Kasumi-1 (cell line): ENCODE measurements at regions not wholly inside any gene's neighbourhood (a gene's known extent, or its start where the extent isn't known, plus 50 kb on each side); places are given as distances from the start of the nearest gene placed in this dataset.

Experiments
- DNase-seq, 2 experiments: peaks; one replicate each; lab custom pipeline; 2025; lab: John Stamatoyannopoulos, UW

DNA sequence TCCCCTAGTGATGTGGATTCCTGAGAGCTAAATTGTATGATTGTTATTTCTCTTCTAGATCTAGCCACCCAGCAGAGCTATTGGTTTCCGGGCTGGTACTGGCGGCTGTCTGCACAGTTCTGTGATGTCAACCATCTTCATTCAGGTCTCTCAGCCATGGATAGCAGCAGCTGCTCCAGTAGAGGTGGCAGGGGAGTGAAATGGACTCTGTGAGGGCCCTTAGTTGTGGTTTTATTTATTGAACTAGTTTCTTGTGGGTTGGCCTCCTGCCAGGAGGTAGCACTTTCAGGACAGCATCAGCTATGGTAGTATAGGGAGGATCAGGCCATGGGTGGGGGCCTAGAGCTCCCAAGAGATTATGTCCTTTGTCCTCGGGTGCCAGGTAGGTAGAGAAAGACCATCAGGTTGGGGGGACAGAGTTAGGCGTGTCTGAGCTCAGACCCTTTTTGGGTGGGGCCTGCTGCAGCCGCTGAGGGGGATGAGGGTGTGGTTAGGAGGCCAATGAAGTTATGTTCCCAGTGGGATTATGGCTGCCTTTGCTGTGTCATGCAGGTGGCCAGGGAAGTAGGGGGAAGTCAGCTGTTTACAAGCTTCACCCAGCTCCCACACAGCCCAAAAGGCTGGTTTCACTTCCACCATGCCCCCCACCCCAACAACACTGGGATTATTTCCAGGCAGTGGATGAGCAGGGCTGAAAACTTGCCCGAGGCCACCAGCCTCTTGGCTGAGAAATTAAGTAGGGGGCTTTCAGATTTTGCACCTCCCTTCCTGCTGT is 55.1 kb upstream of the RGS4 start:
- no peak for DNase-seq

DNA sequence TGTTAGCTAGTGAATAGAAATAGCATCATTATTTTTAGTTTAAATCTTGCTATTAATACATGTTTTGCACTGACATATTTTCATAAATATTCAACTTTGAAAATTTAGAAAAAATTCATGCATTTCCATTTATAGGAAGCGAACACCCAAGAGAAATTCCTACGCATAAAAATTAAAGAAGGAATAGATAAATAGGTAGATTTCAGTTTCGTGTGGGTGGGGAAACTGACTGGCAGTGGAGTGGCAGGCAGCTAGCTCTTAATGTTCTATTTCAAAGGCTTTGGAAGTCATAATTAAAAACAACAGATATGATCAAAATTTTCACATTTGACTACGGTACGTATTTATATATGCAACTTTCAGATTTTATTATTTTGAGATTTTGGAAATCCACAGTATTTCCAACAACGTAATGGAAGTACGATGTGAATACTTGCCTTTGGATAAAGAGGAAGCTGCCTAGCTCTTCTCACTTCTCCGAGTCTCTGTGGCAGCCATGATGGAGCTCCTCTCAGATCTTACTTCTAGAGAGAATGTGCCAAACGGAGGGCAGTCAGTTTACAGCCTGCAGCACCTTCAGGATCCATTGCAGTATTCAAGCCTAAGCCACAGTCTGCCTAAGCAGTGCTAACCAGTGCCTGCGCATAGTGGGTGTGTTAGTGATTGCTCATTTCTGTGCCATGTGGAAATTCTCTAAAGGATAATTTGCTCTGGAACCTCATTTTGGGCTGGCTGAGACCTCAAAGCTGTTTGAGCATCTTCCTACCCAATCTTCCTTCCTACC is 62.9 kb upstream of the RGS4 start:
- no peak for DNase-seq

DNA sequence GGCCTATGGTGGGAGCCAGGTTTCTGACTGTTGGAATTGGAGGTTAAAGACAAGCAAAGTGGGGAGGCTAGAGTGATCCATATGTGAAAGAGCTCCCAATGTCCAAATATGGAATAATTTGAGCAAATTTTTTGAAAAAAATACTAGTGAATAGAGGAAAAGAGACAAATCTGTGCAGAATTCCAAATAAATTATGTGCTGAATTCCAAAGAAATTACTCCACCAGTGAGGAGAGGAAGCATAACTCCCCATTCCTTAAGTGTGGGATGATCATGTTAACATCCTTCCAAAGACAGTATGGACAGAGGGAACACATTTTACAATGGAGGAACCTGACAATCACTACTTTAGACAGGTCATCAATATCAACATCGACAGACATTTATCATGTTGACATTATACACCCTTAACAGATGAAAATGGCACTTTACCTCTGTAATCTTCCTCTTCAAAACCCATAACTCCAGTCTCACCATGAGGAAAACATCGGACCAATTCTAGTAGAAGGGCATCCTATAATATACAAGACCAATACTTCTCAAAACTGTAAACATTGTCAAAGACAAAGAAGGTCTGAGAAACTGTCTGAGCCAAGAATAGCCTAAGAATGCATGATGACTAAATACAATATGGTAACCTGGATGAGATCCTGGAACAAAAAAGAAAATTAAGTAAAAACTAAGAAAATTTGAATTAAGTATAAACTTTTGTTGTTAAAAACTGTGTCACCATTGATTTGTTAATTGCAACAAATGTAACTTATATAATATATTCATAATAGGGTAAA is 71.5 kb upstream of the RGS4 start:
- no peak for DNase-seq

DNA sequence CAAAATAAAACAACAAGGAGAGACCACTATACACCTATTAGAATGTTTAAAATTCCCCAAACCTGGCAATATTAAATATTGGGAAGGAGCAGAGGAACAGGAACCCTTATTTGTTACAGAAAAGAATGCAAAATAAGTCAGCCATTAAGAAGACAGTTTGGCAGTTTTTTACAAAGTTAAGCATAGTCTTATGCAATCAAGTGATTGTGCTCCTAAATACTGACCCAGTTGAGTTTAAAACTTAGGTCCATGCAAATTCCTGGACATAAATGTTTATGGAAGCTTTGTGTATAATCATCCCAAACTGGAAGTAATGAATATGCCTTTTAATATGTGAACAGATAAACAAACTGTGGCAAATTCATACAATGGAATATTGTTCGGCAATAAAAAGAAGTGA is 72.9 kb upstream of the RGS4 start:
- no peak for DNase-seq

DNA sequence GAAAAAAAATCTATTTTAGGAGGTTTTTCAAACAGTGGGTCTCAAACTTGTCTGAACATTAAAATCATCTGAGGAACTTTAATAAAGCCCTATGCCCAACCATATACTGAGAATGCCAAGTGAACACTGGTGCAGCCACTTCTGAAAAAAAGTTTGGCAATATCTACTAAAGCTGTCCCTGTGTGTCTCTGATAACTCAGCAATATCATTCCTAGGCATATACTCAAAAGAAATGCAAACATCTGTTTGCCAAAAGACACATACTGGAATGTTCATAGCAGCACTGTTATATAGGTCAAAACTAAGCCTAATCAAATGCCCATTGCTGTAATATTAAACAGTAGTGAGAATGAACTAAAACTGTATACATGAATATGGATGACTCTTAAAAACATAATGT is 74.2 kb upstream of the RGS4 start:
- DNase-seq: no peak

DNA sequence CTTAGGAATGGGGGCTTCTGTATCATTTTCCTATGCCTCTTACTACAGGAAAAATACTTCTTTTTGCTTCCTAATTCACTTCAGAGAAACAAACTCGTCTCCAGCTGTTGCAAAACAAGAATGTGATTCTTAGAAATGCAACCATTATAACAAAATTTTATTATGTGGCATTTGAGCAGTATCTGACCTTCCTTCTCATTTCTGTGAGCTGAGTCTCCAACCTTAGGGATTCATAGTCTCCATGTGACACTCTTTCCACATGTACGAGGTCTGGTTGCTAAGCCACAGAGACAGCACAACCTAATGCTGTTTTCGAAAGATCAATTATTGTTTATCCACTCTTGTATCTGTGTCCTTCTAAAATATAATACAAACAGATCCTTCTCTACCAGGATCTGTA is 75.3 kb upstream of the RGS4 start:
- no peak for DNase-seq

DNA sequence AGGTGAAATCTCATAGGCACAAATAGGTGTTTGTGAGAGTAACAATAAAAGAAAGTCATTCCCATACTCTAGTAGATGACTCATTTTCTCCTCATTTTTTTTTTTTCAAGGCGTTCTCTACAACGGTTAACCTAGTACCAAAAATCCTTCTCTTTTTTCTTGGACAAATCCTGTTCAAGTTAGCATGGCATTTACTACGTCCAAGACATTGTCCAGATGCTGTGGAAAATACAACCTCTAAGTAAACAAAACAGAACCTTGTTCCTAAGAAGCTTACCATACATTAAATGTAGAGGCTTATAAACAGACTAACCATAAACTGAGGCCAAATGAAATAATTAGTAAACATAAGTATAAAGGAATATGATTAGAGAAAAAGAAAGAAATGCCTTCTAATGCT is 76.2 kb upstream of the RGS4 start:
- DNase-seq: no peak

DNA sequence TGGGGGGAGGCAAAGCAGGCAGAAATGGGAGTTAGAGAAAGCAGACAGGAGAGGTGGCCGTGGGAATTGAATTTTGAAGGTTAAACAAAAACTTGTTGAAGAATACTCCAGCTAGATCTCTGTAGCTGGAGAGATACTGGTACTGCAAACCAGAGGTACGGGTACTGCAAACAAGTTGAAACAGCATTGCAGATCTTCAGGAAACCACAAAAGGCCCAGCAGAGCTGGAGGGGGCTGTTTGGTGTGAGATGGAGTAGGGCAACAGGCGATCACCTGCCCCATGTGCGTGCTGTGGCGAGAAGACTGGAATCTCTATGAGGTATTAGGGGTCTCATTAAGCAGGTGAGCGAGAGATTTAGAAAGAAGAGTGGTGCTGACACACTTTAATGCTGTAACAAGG is 77.7 kb upstream of the RGS4 start:
- DNase-seq: no peak

DNA sequence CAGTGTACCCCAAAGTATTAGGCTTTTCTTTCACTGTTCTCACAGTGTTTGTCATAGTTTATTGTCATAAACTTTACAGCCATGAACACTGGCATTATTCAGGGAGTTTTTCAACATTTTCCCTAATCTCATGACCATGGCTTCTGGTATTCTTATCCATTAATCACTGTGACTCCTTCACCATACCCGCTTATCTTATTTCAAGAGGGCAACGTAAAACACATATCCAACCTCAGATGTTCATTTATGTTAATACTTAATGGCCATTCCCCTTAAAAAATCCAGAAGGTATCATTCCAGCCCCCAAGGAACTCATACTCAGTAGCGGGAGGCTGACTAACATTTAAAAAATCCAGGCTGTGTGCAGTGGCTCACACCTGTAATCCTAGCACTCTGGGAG is 78.5 kb upstream of the RGS4 start:
- DNase-seq: no peak

DNA sequence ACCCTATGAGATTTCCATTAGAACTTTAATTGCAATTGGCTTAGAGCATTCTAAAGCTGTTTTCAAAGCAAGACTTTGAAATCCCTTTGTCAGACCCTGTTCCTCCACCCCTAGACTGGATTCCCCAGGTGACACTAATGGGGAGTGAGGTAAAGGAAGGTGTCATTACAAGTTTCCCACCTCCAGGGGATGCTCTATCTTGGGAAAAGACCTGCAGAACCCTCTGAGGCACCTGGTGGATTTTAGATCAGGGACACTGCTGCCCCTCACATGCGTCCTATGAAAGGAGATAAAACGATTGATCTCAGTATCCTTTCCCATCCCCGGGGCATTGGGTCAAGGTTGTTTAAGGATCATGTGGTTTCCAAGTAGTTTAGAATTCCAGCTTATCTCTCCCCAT is 80.3 kb upstream of the RGS4 start:
- no peak for DNase-seq

DNA sequence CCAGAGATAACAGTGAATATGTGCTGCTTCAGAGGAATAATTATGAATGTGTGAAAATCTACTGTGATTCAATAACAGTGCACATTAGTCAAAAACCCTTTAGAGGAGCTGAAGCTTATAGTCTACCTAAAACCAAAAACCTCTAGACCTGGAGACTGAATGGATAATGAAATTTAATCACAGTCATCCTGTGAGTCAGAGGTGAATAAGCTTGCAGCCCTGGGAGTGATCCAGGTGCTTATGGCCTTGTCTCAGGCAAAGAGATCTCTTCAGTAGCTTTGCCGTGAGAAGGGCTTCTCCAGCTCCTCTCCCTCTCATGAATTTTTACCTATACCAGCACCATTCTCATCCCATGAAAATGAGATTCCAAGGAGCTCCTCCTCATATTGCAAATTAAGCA is 81.3 kb upstream of the RGS4 start:
- no peak for DNase-seq

DNA sequence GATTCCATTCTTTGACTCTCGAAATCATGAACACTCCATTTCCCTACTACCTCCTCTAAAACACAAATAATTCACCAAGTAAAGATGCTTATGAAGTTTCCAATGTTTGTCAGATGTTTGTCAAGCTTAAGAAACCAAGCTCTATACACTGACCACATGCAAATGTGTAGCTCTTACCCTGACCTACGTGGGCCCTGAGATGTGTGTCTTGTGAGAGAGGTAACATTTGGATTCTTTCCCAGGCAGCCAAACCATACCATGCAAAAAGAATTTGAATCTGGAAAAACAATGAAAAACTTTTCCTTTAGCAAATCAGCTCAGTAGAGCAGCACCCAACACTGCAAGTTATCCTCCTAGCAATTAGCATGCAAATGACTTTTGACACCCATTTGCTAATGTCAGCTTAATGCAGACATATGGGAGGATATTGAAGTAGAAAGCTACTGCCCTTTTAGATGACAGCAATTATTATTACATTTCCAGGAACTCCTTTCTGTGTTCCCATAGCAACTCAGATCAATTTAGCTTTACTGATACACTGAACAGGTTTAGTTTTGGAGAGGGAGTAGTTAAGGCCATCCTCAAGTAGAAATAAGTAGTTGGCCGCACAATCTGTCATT is 83.2 kb upstream of the RGS4 start:
- no peak for DNase-seq

DNA sequence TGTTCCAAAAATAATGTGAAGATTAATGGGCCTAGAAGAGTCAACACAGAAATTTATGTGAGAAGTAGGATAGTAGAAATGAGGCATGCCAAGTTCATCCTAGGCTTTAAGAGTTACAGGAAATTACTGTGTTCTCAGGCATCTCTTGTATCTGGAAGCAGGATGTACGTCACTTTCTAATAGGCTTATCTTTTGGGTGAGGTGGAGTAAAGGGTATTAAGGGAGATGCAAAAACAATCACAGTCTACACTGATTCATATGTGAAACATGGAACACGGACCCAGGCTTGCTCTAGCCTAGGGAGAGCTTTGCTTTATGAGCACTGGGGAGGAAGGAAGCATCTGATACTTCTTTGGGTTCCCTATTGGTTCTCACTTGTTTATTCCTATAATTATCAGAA is 84.5 kb upstream of the RGS4 start:
- no peak for DNase-seq

DNA sequence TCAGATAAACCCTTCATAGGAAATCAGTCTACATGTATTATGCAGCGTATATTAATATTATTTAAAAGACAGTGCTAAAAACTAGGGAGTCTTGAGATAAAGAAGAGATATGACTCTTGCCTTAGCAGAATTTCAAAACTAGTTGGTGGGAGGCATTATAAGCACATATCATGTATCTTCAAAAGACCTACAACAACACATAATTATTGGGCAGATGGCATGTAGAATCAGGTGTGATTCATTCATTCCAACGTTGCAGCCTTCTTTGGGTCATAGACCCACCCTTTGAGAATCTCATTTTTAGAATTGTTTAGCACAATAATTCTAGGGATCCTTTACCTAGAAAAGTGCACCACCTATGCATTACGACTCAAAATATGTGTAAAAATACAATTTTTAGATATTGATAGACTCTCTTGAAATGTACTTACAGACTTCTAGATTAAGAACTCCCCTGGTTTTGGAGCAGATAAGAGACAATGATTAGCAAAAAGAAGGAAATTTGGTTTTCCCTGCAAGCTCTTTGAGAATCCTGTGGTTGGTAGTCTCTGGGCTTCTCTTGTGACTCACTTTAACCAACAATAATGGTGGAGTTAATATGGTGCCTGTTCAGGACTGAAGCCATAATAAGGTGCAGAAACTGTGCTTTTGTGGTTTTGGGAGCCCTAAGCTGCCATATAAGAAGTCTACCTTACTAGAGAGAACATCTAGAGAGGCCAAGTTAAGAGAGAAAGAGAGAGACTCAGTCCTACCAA is 85.3 kb upstream of the RGS4 start:
- no peak for DNase-seq

DNA sequence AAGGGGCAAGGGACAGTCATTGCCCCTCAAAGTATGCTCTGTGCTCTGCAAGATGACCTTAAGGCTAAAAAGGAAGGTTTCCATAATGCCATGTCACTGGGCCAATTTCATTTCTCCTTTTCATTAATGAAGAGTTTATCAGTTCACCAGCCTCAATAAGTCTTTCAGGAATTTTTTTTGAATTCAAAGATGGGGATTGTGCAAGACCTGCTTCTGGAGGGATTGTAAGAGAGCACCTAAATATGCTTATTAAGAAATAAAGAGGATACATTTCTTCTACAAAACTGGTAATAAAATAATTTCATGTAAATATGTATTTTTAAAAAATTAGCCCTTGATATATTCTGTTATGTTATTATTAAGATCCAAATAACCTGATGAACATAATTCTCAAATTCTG is 86.8 kb upstream of the RGS4 start:
- DNase-seq: no peak

DNA sequence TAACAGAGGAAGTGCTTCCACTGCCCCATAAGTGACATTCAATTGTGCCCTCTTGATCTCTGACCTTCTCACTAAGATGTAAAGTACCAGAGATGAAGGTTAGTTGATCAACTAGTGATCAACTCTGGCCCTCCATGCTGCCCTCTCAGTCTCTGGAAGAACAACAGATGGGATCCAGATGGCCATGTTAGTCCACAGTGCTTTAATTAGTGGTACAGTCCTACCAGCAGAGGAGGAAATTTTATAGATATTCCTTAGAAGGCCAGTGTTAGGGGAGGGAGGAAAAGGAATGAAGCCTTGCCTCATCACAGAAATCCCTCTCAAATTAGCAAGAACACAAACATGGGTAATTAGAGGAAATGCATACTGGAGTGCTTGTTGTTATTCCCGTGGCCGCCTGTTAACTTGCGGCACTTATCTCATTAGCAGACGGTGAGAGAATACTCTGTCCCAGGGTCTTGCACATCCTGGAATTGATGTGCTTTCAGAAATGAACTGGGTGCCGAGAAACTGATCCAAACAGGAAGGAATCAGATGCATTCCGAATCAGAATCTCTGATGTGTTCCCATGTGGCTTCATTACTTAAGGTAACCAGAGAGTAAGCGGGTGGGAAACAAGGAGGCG is 91.1 kb upstream of the RGS4 start:
- DNase-seq: no peak

DNA sequence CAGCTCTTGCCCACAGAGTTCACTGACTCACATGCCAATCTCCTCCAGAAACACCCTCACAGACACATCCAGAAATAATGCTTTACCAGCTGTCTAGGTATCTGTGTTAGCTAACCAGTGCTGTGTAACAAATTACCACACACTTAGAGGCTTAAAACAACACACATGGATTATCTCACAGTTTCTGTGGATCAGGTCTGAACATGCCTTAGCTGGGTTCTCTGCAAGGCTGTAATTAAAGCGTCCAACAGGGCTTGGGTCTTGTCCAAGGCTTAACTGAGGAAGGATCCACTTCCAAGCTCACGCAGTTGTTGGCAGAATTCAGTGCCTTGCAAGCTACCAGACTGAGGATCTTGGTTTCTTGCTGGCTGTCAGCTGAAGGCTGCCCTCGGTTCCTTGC is 92.5 kb upstream of the RGS4 start:
- no peak for DNase-seq

DNA sequence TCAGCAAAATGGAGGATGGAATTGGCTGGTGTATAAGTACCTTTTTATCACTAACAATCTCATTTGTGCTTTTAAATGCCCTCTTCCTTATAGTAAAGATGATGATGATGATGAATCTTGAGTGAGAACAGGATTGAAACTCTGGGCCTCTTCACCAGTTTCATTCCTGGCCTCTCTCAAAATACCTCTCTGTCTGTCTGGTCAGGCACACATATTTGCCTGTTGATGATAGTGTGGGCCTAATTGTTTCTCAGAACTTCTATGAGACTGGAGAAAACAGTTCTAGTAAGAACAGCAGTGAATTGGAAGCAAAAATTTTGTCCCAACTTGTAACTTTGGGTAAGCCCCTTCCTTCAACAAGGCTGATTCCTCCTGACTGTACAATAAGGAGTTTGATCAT is 94.4 kb upstream of the RGS4 start:
- no peak for DNase-seq

DNA sequence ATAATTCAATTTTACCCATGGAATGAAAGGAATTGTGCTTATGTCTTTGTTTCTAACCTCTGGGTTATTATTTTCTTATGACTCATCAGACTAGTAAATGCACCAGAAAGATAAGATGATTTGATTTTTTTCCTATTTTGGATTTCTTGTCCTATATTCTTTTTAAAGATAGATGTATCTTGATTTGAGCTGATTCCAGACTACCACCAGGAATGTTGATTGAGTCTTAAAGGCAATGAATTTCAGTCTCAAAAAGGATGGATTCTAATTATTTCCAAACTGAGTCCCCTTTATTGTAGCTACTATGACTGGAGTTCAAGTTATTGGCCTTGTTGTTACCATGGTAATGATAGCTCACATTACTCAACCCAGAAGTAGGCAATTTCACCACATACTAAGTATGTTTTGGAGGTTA is 95.8 kb upstream of the RGS4 start:
- DNase-seq: no peak

DNA sequence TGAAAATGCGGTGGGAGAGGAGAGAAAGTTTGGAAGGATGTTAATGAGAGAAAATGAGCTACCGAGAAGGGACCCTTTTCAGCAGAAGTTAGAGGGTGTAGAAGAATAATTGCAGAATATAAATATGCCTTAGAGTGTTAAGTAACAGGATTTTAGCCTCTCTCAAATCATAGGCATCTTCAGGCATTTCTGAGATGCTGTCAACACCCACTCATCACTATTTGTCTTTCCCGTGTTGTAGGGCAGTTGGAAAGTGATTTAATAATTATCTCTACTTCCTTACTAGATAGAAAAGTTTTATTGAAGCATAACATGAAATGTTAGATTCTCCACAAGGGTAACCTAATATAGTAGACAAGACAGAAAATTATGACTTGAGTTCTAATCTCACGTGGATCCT is 96.4 kb upstream of the RGS4 start:
- no peak for DNase-seq

DNA sequence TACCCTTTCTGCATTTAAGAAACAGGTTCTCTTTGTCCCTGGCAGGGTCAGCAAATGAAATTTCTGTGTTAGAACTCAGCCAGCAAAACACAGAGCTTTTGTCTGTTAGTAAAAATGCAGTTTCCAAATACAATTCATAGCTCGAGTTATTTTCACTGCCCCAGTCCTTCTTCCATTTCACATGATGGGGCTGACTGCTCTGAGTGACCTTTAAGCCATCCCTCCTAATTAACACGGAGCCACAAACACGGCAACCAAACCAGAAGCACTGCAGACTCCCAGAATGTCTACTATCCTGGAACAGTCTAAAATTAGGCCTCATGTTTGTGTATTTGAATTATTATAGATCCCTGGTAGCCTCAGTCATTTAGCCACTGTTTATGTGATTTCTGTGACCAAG is 99.1 kb upstream of the RGS4 start:
- DNase-seq: no peak
